C4-2B (cell line): ENCODE measurements at regions not wholly inside any gene's neighbourhood (a gene's known extent, or its start where the extent isn't known, plus 50 kb on each side); places are given as distances from the start of the nearest gene placed in this dataset.

ENCODE experiments used
- CTCF ChIP-seq: fragments of 450-650 bp; conservative IDR thresholded peaks from 2 replicates; pipeline ENCODE4 v1.5.1; 2017; ENCODE audit warnings: mild to moderate bottlenecking
- ZFX ChIP-seq: fragments of 450-650 bp; IDR thresholded peaks from 2 replicates; pipeline ENCODE4 v1.6.1; 2017

- TF ChIP-seq CTCF (no peak), ZFX (no peak)
These were observed 810.7 kb downstream of the TBC1D22A start for GRCh38 chr22:47573141-47573540.
